H9 (cell line): ENCODE measurements at regions not wholly inside any gene's neighbourhood (a gene's known extent, or its start where the extent isn't known, plus 50 kb on each side); places are given as distances from the start of the nearest gene placed in this dataset.

Source experiments
- DNase-seq: peaks from one replicate; pipeline ENCODE4 v3.0.0-alpha.2; 2017
- H2AFZ ChIP-seq: one replicate; pipeline ENCODE4 v1.6.1; 2013; ENCODE audit warnings: mild to moderate bottlenecking, low read length, control low read depth, moderate library complexity
- H2AK5ac ChIP-seq: 2 replicates; pipeline ENCODE4 v1.6.1; 2013; ENCODE audit warnings: low read length, control low read depth, mixed read lengths; ENCODE audit not compliant: insufficient read length
- H2BK120ac ChIP-seq: one replicate; pipeline ENCODE4 v1.6.1; 2013; ENCODE audit warnings: low read depth, mild to moderate bottlenecking, low read length, control low read depth, inconsistent platforms; ENCODE audit not compliant: poor library complexity, severe bottlenecking
- H2BK12ac ChIP-seq: 2 replicates; pipeline ENCODE4 v1.6.1; 2013; ENCODE audit warnings: low read length, control low read depth, mixed read lengths, low read depth; ENCODE audit not compliant: insufficient read length
- H2BK15ac ChIP-seq: 2 replicates; pipeline ENCODE4 v1.6.1; 2013; ENCODE audit warnings: low read depth, low read length, control low read depth
- H2BK20ac ChIP-seq: one replicate; pipeline ENCODE4 v1.6.1; 2013; ENCODE audit warnings: low read depth, mild to moderate bottlenecking, low read length, control low read depth, inconsistent platforms; ENCODE audit not compliant: poor library complexity, severe bottlenecking
- H2BK5ac ChIP-seq: 2 replicates; pipeline ENCODE4 v1.6.1; 2013; ENCODE audit warnings: low read length, control low read depth, mixed read lengths; ENCODE audit not compliant: insufficient read length
- H3K14ac ChIP-seq: 2 replicates; pipeline ENCODE4 v1.6.1; 2013; ENCODE audit warnings: low read length, control low read depth; ENCODE audit not compliant: insufficient read depth
- H3K18ac ChIP-seq: 2 replicates; pipeline ENCODE4 v1.6.1; 2013; ENCODE audit warnings: low read depth, mild to moderate bottlenecking, mixed read lengths, low read length, control low read depth; ENCODE audit not compliant: insufficient read length
- H3K23ac ChIP-seq: 2 replicates; pipeline ENCODE4 v1.6.1; 2013; ENCODE audit warnings: low read length, control low read depth, mixed read lengths, low read depth; ENCODE audit not compliant: insufficient read length
- H3K23me2 ChIP-seq: 2 replicates; pipeline ENCODE4 v1.6.1; 2013; ENCODE audit warnings: low read depth, mild to moderate bottlenecking, mixed read lengths, low read length, control low read depth; ENCODE audit not compliant: insufficient read length, poor library complexity, severe bottlenecking
- H3K27ac ChIP-seq: 2 replicates; pipeline ENCODE4 v1.5.1; 2013; ENCODE audit warnings: low read length, control low read depth, mixed read lengths, low read depth; ENCODE audit not compliant: insufficient read length
- H3K27me3 ChIP-seq: 2 replicates; pipeline ENCODE4 v1.6.1; 2013; ENCODE audit warnings: low read length, control low read depth, inconsistent platforms; ENCODE audit not compliant: insufficient read depth
- H3K4ac ChIP-seq: 2 replicates; pipeline ENCODE4 v1.6.1; 2013; ENCODE audit warnings: low read depth, mild to moderate bottlenecking, control low read depth, inconsistent platforms, low read length, moderate library complexity
- H3K4me1 ChIP-seq: 2 replicates; pipeline ENCODE4 v1.6.1; 2013; ENCODE audit warnings: low read length, control low read depth, inconsistent platforms; ENCODE audit not compliant: insufficient read depth
- H3K4me2 ChIP-seq: 2 replicates; pipeline ENCODE4 v1.6.1; 2013; ENCODE audit warnings: low read length, control low read depth, mixed read lengths; ENCODE audit not compliant: insufficient read length, insufficient read depth
- H3K56ac ChIP-seq: 2 replicates; pipeline ENCODE4 v1.6.1; 2013; ENCODE audit warnings: low read depth, mild to moderate bottlenecking, mixed read lengths, low read length, control low read depth; ENCODE audit not compliant: insufficient read length
- H3K79me1 ChIP-seq: 2 replicates; pipeline ENCODE4 v1.6.1; 2013; ENCODE audit warnings: low read depth, mild to moderate bottlenecking, moderate library complexity, low read length, control low read depth, inconsistent platforms; ENCODE audit not compliant: insufficient read depth, poor library complexity, severe bottlenecking
- H3K79me2 ChIP-seq: 2 replicates; pipeline ENCODE4 v1.6.1; 2013; ENCODE audit warnings: low read length, control low read depth, inconsistent platforms; ENCODE audit not compliant: insufficient read depth
- H3K9ac ChIP-seq: 2 replicates; pipeline ENCODE4 v1.6.1; 2013; ENCODE audit warnings: low read length, control low read depth, mixed read lengths; ENCODE audit not compliant: insufficient read length; ENCODE audit errors: extremely low read depth
- H3K9me3 ChIP-seq: one replicate; pipeline ENCODE4 v1.6.1; 2013; ENCODE audit warnings: low read depth, low read length, inconsistent platforms; ENCODE audit not compliant: control insufficient read depth
- H3T11ph ChIP-seq: one replicate; pipeline ENCODE4 v1.6.1; 2013; ENCODE audit warnings: mild to moderate bottlenecking, low read length, control low read depth, inconsistent platforms
- H4K20me1 ChIP-seq: one replicate; pipeline ENCODE4 v1.6.1; 2013; ENCODE audit not compliant: control insufficient read depth, insufficient read length, insufficient read depth
- H4K5ac ChIP-seq: 2 replicates; pipeline ENCODE4 v1.6.1; 2013; ENCODE audit warnings: low read depth, mild to moderate bottlenecking, mixed read lengths, low read length, control low read depth; ENCODE audit not compliant: insufficient read length
- H4K8ac ChIP-seq: replicated peaks from 2 replicates; pipeline ENCODE4 v1.6.1; 2013; ENCODE audit warnings: low read length, control low read depth, mixed read lengths, low read depth; ENCODE audit not compliant: insufficient read length
- H4K91ac ChIP-seq: 2 replicates; pipeline ENCODE4 v1.6.1; 2013; ENCODE audit warnings: low read depth, mild to moderate bottlenecking, moderate library complexity, mixed read lengths, low read length, control low read depth; ENCODE audit not compliant: insufficient read length
- H3K27ac Mint-ChIP-seq, 3 experiments: 2 replicates in 2 of 3; 3 replicates in 1 of 3; pipeline ENCODE4 v1.8.0; 2020 to 2021; ENCODE audit warnings: mixed read lengths in 3 of 3, mild to moderate bottlenecking in 1 of 3, moderate library complexity in 1 of 3
- H3K27me3 Mint-ChIP-seq: 2 replicates; pipeline ENCODE4 v1.8.0; 2021; ENCODE audit warnings: low read depth, mild to moderate bottlenecking, moderate library complexity, mixed read lengths
- H3K36me3 Mint-ChIP-seq, 3 experiments: 2 replicates in 2 of 3; 3 replicates in 1 of 3; pipeline ENCODE4 v1.8.0; 2020 to 2021; ENCODE audit warnings: low read depth in 3 of 3, mixed read lengths in 3 of 3; ENCODE audit not compliant: insufficient read depth in 1 of 3
- H3K4me1 Mint-ChIP-seq, 2 experiments: 2 replicates each; pipeline ENCODE4 v1.8.0; 2020; ENCODE audit warnings: mixed read lengths in 2 of 2
- H3K4me3 Mint-ChIP-seq, 2 experiments: 2 replicates in 1 of 2; 3 replicates in 1 of 2; pipeline ENCODE4 v1.8.0; 2020 to 2021; ENCODE audit warnings: mild to moderate bottlenecking in 2 of 2, mixed read lengths in 2 of 2, moderate library complexity in 1 of 2
- H3K9me3 Mint-ChIP-seq, 2 experiments: 2 replicates in 1 of 2; 3 replicates in 1 of 2; pipeline ENCODE4 v1.8.0; 2020; ENCODE audit warnings: mild to moderate bottlenecking in 2 of 2, mixed read lengths in 2 of 2, moderate library complexity in 1 of 2
- CTCF ChIP-seq: fragments of 200-600 bp; sonication (generic); conservative IDR thresholded peaks from 3 replicates; pipeline ENCODE4 v1.8.0; 2021; ENCODE audit warnings: antibody characterized with exemption, mild to moderate bottlenecking
- WGBS: extraction: QIAGEN DNeasy Blood & Tissue Kit; methylation state at CpG from one replicate; pipeline ENCODE4 v1.1.7; 2013; ENCODE audit warnings: missing lambda C conversion rate, low lambda C conversion rate, mixed read lengths; ENCODE audit not compliant: insufficient read length; ENCODE audit errors: extremely low coverage; 5-methylcytosine and 5-hydroxymethylcytosine counted together

GRCh38 chr5:8114597-8115266, 245.8 kb downstream of the MTRR start:
- H3K4me1 Mint-ChIP-seq = no peaks in the 10 kb centered on the region
- H2AK5ac ChIP-seq = no peak overlapping the region
- H2AFZ ChIP-seq = no peak overlapping the region

More at GRCh38 chr5:8114597-8115266, 245.8 kb downstream of the MTRR start:
- H3K23ac ChIP-seq = no peak overlapping the region
- H3K9me3 ChIP-seq = no peaks in the 10 kb centered on the region
- TF ChIP-seq CTCF = peak; percentile 47; the same call in 2 of the 3 replicates
- H3K14ac ChIP-seq = no peak overlapping the region
- no peak overlapping the region for H3K18ac ChIP-seq
- H3K79me2 ChIP-seq = no peaks in the 10 kb centered on the region
- H2BK120ac ChIP-seq = no peak overlapping the region
- H4K8ac ChIP-seq = no peak overlapping the region
- H3K27ac ChIP-seq = no peak overlapping the region
- H3K4ac ChIP-seq = no peak overlapping the region
- Mint-ChIP-seq H3K27ac (no peak overlapping the region), H3K4me3 (no peak overlapping the region), H3K9me3 (no peaks in the 10 kb centered on the region), H3K36me3 (no peaks in the 10 kb centered on the region), H3K27me3 (no peaks in the 10 kb centered on the region)
- H3K9ac ChIP-seq = no peak overlapping the region
- no peak overlapping the region for H2BK12ac ChIP-seq
- H2BK15ac ChIP-seq = no peak overlapping the region
- no peak overlapping the region for H2BK5ac ChIP-seq
- H4K20me1 ChIP-seq = no peaks in the 10 kb centered on the region
- H3K27me3 ChIP-seq = no peaks in the 10 kb centered on the region; the same call in 1 of the 2 replicates
- no peak overlapping the region for H3K4me2 ChIP-seq
- no peak overlapping the region for H3K56ac ChIP-seq
- DNase-seq = peak; percentile 58
- WGBS = no CpG with 5 or more reads among the region's 3 CpGs
- no peak overlapping the region for H4K91ac ChIP-seq
- no peak overlapping the region for H2BK20ac ChIP-seq
- H3K79me1 ChIP-seq = no peaks in the 10 kb centered on the region
- H3T11ph ChIP-seq = no peak overlapping the region
- no peak overlapping the region for H4K5ac ChIP-seq
- no peaks in the 10 kb centered on the region for H3K23me2 ChIP-seq
- H3K4me1 ChIP-seq = no peaks in the 10 kb centered on the region
